Karpas-422 (cell line): ENCODE measurements at regions not wholly inside any gene's neighbourhood (a gene's known extent, or its start where the extent isn't known, plus 50 kb on each side); places are given as distances from the start of the nearest gene placed in this dataset.

Experiments
- DNase-seq: peaks from one replicate; pipeline ENCODE4 v3.0.0-alpha.2; 2015
- H2AFZ ChIP-seq: fragments of 200-600 bp; sonication (generic); 2 replicates; pipeline ENCODE4 v1.6.1; 2014; ENCODE audit warnings: antibody characterized with exemption, low read length, mixed read lengths
- H3K27ac ChIP-seq: fragments of 200-600 bp; sonication (generic); 2 replicates; pipeline ENCODE4 v1.5.1; 2014; ENCODE audit warnings: mild to moderate bottlenecking, low read length, moderate library complexity
- H3K27me3 ChIP-seq: fragments of 200-600 bp; sonication (generic); 2 replicates; pipeline ENCODE4 v1.6.1; 2014; ENCODE audit warnings: low read length, mixed read lengths
- H3K36me3 ChIP-seq: fragments of 200-600 bp; sonication (generic); 2 replicates; pipeline ENCODE4 v1.6.1; 2014; ENCODE audit warnings: low read length, mixed read lengths; ENCODE audit not compliant: insufficient read depth
- H3K4me1 ChIP-seq: fragments of 200-600 bp; sonication (generic); 2 replicates; pipeline ENCODE4 v1.6.1; 2014; ENCODE audit warnings: mild to moderate bottlenecking, low read length, mixed read lengths
- H3K4me2 ChIP-seq: fragments of 200-600 bp; sonication (generic); 2 replicates; pipeline ENCODE4 v1.6.1; 2014; ENCODE audit warnings: low read length, low read depth, mild to moderate bottlenecking; ENCODE audit not compliant: poor library complexity, severe bottlenecking
- H3K4me3 ChIP-seq: fragments of 200-600 bp; sonication (generic); 2 replicates; pipeline ENCODE4 v1.5.1; 2014; ENCODE audit warnings: mild to moderate bottlenecking, antibody characterized with exemption, low read length, mixed read lengths
- H3K79me2 ChIP-seq: fragments of 200-600 bp; sonication (generic); 2 replicates; pipeline ENCODE4 v1.6.1; 2014; ENCODE audit warnings: mild to moderate bottlenecking, low read length, mixed read lengths
- H3K9ac ChIP-seq: fragments of 200-600 bp; sonication (generic); 2 replicates; pipeline ENCODE4 v1.6.0; 2014; ENCODE audit warnings: low read length
- H3K9me2 ChIP-seq: fragments of 200-600 bp; sonication (generic), shearing (Covaris generic); replicated peaks from 2 replicates; pipeline ENCODE4 v1.6.0; 2014; ENCODE audit warnings: mild to moderate bottlenecking, low read length, moderate library complexity; ENCODE audit not compliant: insufficient read depth
- H3K9me3 ChIP-seq: fragments of 300-700, 200-600 bp; sonication (generic); 2 replicates; pipeline ENCODE4 v1.6.1; 2014; ENCODE audit warnings: low read length, mixed read lengths
- H4K20me1 ChIP-seq: fragments of 200-600 bp; sonication (generic); 2 replicates; pipeline ENCODE4 v1.6.1; 2014; ENCODE audit warnings: mild to moderate bottlenecking, antibody characterized with exemption, low read length, low read depth; ENCODE audit not compliant: insufficient read depth

GRCh38 chr20:48416002-48416401 lies 411.8 kb downstream of the PREX1 start:
- H3K27ac ChIP-seq: no peak overlapping the region
- no peak for DNase-seq
- H3K27me3 ChIP-seq: no peaks in the 10 kb centered on the region
- H3K9ac ChIP-seq: no peak overlapping the region
- no peaks in the 10 kb centered on the region for H3K79me2 ChIP-seq
- H2AFZ ChIP-seq: no peak overlapping the region
- H4K20me1 ChIP-seq: no peaks in the 10 kb centered on the region
- no peaks in the 10 kb centered on the region for H3K9me2 ChIP-seq
- no peak overlapping the region for H3K4me2 ChIP-seq
- H3K36me3 ChIP-seq: no peaks in the 10 kb centered on the region
- H3K4me1 ChIP-seq: no peaks in the 10 kb centered on the region
- H3K9me3 ChIP-seq: no peaks in the 10 kb centered on the region
- no peak overlapping the region for H3K4me3 ChIP-seq

- no peaks in the 10 kb centered on the region for H3K36me3 ChIP-seq
- H3K4me2 ChIP-seq: no peak overlapping the region
- no peaks in the 10 kb centered on the region for H4K20me1 ChIP-seq
- H2AFZ ChIP-seq: no peak overlapping the region
- no peak overlapping the region for H3K4me3 ChIP-seq
- H3K9ac ChIP-seq: no peak overlapping the region
- no peak for DNase-seq
- H3K79me2 ChIP-seq: no peaks in the 10 kb centered on the region
- H3K27me3 ChIP-seq: no peaks in the 10 kb centered on the region
- H3K4me1 ChIP-seq: no peaks in the 10 kb centered on the region
- no peaks in the 10 kb centered on the region for H3K9me3 ChIP-seq
- no peak overlapping the region for H3K27ac ChIP-seq
- no peaks in the 10 kb centered on the region for H3K9me2 ChIP-seq
Measured at GRCh38 chr20:48414786-48415185, 413.0 kb downstream of the PREX1 start.

- Histone ChIP-seq H4K20me1 (no peaks in the 10 kb centered on the region), H3K27me3 (no peaks in the 10 kb centered on the region), H3K9ac (no peak overlapping the region), H3K4me2 (no peak overlapping the region), H3K79me2 (no peaks in the 10 kb centered on the region), H3K9me2 (no peaks in the 10 kb centered on the region), H3K4me1 (no peaks in the 10 kb centered on the region), H2AFZ (no peak overlapping the region), H3K9me3 (no peaks in the 10 kb centered on the region), H3K4me3 (no peak overlapping the region), H3K36me3 (no peaks in the 10 kb centered on the region), H3K27ac (no peak overlapping the region)
- no peak for DNase-seq
Measured at GRCh38 chr20:48411919-48412522, 415.8 kb downstream of the PREX1 start.

GRCh38 chr20:48411245-48411644 lies 416.6 kb downstream of the PREX1 start:
- H2AFZ ChIP-seq: no peak overlapping the region
- no peak overlapping the region for H3K9ac ChIP-seq
- no peaks in the 10 kb centered on the region for H3K9me2 ChIP-seq
- DNase-seq: no peak
- H3K27me3 ChIP-seq: no peaks in the 10 kb centered on the region
- no peaks in the 10 kb centered on the region for H3K9me3 ChIP-seq
- H3K4me1 ChIP-seq: no peaks in the 10 kb centered on the region
- no peak overlapping the region for H3K27ac ChIP-seq
- no peaks in the 10 kb centered on the region for H3K36me3 ChIP-seq
- no peaks in the 10 kb centered on the region for H4K20me1 ChIP-seq
- H3K79me2 ChIP-seq: no peaks in the 10 kb centered on the region
- no peak overlapping the region for H3K4me3 ChIP-seq
- no peak overlapping the region for H3K4me2 ChIP-seq

GRCh38 chr20:48409055-48409615 lies 418.7 kb downstream of the PREX1 start:
- Histone ChIP-seq H3K27ac (no peak overlapping the region), H3K9me2 (no peaks in the 10 kb centered on the region), H3K9ac (no peak overlapping the region), H3K36me3 (no peaks in the 10 kb centered on the region), H4K20me1 (no peaks in the 10 kb centered on the region), H3K79me2 (no peaks in the 10 kb centered on the region), H3K4me3 (no peak overlapping the region), H3K9me3 (no peaks in the 10 kb centered on the region), H3K27me3 (no peaks in the 10 kb centered on the region), H2AFZ (no peak overlapping the region), H3K4me1 (no peaks in the 10 kb centered on the region), H3K4me2 (no peak overlapping the region)
- DNase-seq: no peak

- no peak overlapping the region for H2AFZ ChIP-seq
- no peaks in the 10 kb centered on the region for H3K9me3 ChIP-seq
- H4K20me1 ChIP-seq: no peaks in the 10 kb centered on the region
- H3K4me3 ChIP-seq: no peak overlapping the region
- H3K79me2 ChIP-seq: no peaks in the 10 kb centered on the region
- H3K27me3 ChIP-seq: no peaks in the 10 kb centered on the region
- H3K4me2 ChIP-seq: no peak overlapping the region
- no peaks in the 10 kb centered on the region for H3K36me3 ChIP-seq
- H3K9me2 ChIP-seq: no peaks in the 10 kb centered on the region
- no peaks in the 10 kb centered on the region for H3K4me1 ChIP-seq
- no peak overlapping the region for H3K9ac ChIP-seq
- no peak overlapping the region for H3K27ac ChIP-seq
- DNase-seq: no peak
Measured at GRCh38 chr20:48407710-48408109, 420.1 kb downstream of the PREX1 start.

- no peaks in the 10 kb centered on the region for H4K20me1 ChIP-seq
- H3K36me3 ChIP-seq: no peaks in the 10 kb centered on the region
- H3K9me2 ChIP-seq: no peaks in the 10 kb centered on the region
- no peak overlapping the region for H3K4me2 ChIP-seq
- H3K9me3 ChIP-seq: no peaks in the 10 kb centered on the region
- H3K27ac ChIP-seq: no peak overlapping the region
- no peaks in the 10 kb centered on the region for H3K27me3 ChIP-seq
- DNase-seq: no peak
- no peaks in the 10 kb centered on the region for H3K4me1 ChIP-seq
- H3K79me2 ChIP-seq: no peaks in the 10 kb centered on the region
- H2AFZ ChIP-seq: no peak overlapping the region
- no peak overlapping the region for H3K4me3 ChIP-seq
- H3K9ac ChIP-seq: no peak overlapping the region
Measured at GRCh38 chr20:48406912-48407340, 420.9 kb downstream of the PREX1 start.

GRCh38 chr20:48406498-48406897 lies 421.3 kb downstream of the PREX1 start:
- Histone ChIP-seq H3K27ac (no peak overlapping the region), H3K36me3 (no peaks in the 10 kb centered on the region), H3K4me3 (no peak overlapping the region), H3K9me3 (no peaks in the 10 kb centered on the region), H3K79me2 (no peaks in the 10 kb centered on the region), H2AFZ (no peak overlapping the region), H4K20me1 (no peaks in the 10 kb centered on the region), H3K4me2 (no peak overlapping the region), H3K4me1 (no peaks in the 10 kb centered on the region), H3K9me2 (no peaks in the 10 kb centered on the region), H3K9ac (no peak overlapping the region), H3K27me3 (no peaks in the 10 kb centered on the region)
- DNase-seq: no peak
